HG03045 (cell line): ENCODE measurements at regions not wholly inside any gene's neighbourhood (a gene's known extent, or its start where the extent isn't known, plus 50 kb on each side); places are given as distances from the start of the nearest gene placed in this dataset.
"Not testable (repeated sequence)": the region's sequence is repeated elsewhere in the genome, so short reads cannot be mapped to it uniquely, and the experiment has no call there.

Source experiments
- ATAC-seq: cut with Tn5 transposase; IDR thresholded peaks from one replicate; pipeline ENCODE4 v1.9.1; 2021; ENCODE audit warnings: mild to moderate bottlenecking, moderate library complexity; ENCODE audit not compliant: unreplicated experiment

GRCh38 chr19:28359431-28360414, 853.2 kb downstream of the UQCRFS1 start:
- ATAC-seq: no peak

- ATAC-seq: no peak
Observed at GRCh38 chr19:28358633-28359032, 854.3 kb downstream of the UQCRFS1 start.

GRCh38 chr19:28351761-28352160, 861.2 kb downstream of the UQCRFS1 start:
- no peak for ATAC-seq

GRCh38 chr19:28351321-28351720, 861.6 kb downstream of the UQCRFS1 start:
- ATAC-seq: not testable (repeated sequence)

GRCh38 chr19:28350673-28351072, 862.3 kb downstream of the UQCRFS1 start:
- ATAC-seq: no peak

GRCh38 chr19:28350037-28350436, 862.9 kb downstream of the UQCRFS1 start:
- no peak for ATAC-seq

- ATAC-seq: no peak
Observed at GRCh38 chr19:28349604-28350003, 863.3 kb downstream of the UQCRFS1 start.

GRCh38 chr19:28345811-28346210, 867.1 kb downstream of the UQCRFS1 start:
- no peak for ATAC-seq

GRCh38 chr19:28341810-28342350, 871.1 kb downstream of the UQCRFS1 start:
- ATAC-seq: no peak

GRCh38 chr19:28334419-28334818, 878.5 kb downstream of the UQCRFS1 start:
- ATAC-seq: no peak

GRCh38 chr19:28333909-28334308, 879.0 kb downstream of the UQCRFS1 start:
- ATAC-seq: no peak

GRCh38 chr19:28332886-28333285, 880.1 kb downstream of the UQCRFS1 start:
- ATAC-seq: no peak

GRCh38 chr19:28332351-28332750, 880.6 kb downstream of the UQCRFS1 start:
- ATAC-seq: no peak

- no peak for ATAC-seq
Observed at GRCh38 chr19:28331596-28331995, 881.4 kb downstream of the UQCRFS1 start.

GRCh38 chr19:28330831-28331230, 882.1 kb downstream of the UQCRFS1 start:
- ATAC-seq: no peak

GRCh38 chr19:28329429-28329828, 883.5 kb downstream of the UQCRFS1 start:
- ATAC-seq: no peak

GRCh38 chr19:28327905-28328304, 885.0 kb downstream of the UQCRFS1 start:
- no peak for ATAC-seq

- ATAC-seq: no peak
Observed at GRCh38 chr19:28326746-28327145, 886.2 kb downstream of the UQCRFS1 start.

GRCh38 chr19:28324275-28325060, 888.5 kb downstream of the UQCRFS1 start:
- ATAC-seq: no peak

GRCh38 chr19:28322945-28323344, 890.0 kb downstream of the UQCRFS1 start:
- no peak for ATAC-seq

- no peak for ATAC-seq
Observed at GRCh38 chr19:28322491-28322890, 890.5 kb downstream of the UQCRFS1 start.
